Stimulated activated CD8-positive, alpha-beta memory T cell treated with anti-CD3 and anti-CD28 coated beads, Interleukin-2, amount 100 ng/mL, for 48 hours (primary cell): ENCODE measurements at regions not wholly inside any gene's neighbourhood (a gene's known extent, or its start where the extent isn't known, plus 50 kb on each side); places are given as distances from the start of the nearest gene placed in this dataset.
"Not testable (repeated sequence)": the region's sequence is repeated elsewhere in the genome, so short reads cannot be mapped to it uniquely, and the experiment has no call there.

Source experiments
- DNase-seq, 2 donors: peaks; one replicate each; pipeline ENCODE4 v3.0.0-alpha.2; 2020; ENCODE audit warnings: low read depth in 2 of 2

- no peak for DNase-seq
Measured at GRCh38 chr1:43042773-43043457, 84.2 kb upstream of the SLC2A1 start.

- no peak for DNase-seq
Measured at GRCh38 chr1:43042127-43042526, 83.5 kb upstream of the SLC2A1 start.

DNA sequence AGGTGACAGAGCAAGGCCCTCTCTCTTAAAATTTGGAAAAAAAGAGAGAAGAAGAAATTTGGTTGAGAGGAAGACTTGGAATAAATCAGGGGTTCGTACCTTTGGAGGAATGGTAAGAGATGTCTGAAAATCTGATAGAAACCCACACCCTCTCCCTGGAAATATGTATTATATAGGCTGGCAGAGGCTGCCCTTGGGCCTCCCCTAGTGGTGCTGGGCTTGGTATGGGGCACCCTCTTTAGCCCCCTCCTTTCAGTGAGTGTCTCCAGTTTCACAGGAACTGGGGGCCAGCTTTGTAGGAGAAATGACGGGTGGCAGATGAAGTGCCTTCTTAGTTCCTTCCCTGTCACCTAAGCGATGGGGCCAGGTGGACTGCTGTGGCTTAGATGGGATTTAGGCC lies 82.9 kb upstream of the SLC2A1 start:
- no peak for DNase-seq

- no peak for DNase-seq
Measured at GRCh38 chr1:43039228-43040055, 80.8 kb upstream of the SLC2A1 start.

DNA sequence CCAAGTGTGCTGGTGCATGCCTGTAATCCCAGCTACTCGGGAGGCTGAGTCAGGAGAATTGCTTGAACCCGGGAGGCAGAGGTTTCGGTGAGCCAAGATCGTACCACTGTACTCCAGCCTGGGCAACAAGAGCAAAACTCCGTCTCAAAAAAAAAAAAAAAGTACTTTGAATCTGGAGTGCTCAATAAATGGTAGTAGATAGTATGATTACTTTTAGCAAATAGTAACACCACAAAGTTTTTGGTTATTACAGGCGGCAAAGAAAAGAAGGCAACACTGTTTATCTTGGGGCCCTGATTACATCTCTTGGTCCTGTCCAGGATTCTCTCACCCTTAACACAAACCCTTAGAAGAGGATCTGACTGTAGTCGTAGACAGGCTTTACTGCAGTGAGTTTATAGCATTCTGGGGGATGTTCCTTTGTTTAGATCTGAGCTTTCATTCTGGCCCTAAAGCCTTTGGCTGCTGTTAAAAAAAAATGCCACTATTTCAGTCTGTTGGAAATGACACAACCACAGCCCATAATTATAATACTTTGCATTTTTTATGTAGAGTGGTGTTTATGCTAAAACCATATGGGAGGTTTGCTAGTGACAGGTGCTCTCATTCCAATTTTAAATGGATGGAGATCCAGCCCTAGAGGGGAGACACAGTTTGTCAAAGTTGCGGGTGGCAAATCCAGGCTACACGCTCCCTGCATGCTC lies 79.7 kb upstream of the SLC2A1 start:
- no peak for DNase-seq

- DNase-seq, result no peak
Measured at GRCh38 chr1:43037466-43037865, 78.8 kb upstream of the SLC2A1 start.

GRCh38 chr1:43036932-43037331 lies 78.3 kb upstream of the SLC2A1 start:
- DNase-seq, result no peak

GRCh38 chr1:43035821-43036741 lies 77.4 kb upstream of the SLC2A1 start:
- DNase-seq, result no peak

DNA sequence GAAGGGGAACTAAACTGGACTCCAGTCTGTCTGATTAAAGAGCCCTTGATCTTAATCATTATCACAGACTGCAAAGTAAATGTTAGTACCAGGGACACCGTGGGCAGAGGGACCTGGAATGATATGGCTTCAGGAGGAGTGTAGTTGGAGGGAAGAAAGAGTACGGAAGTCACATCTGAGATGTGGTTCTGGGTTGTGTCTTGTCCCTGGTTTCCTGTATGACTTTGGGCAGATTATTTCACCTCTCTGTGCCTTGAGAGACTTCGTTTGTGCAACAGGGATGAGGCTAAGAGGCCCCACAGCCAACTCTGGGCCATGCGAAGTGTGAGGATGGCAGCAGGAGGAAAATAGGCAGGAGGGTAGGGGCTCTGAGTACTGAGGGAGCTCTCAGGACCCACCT lies 76.1 kb upstream of the SLC2A1 start:
- no peak for DNase-seq

DNA sequence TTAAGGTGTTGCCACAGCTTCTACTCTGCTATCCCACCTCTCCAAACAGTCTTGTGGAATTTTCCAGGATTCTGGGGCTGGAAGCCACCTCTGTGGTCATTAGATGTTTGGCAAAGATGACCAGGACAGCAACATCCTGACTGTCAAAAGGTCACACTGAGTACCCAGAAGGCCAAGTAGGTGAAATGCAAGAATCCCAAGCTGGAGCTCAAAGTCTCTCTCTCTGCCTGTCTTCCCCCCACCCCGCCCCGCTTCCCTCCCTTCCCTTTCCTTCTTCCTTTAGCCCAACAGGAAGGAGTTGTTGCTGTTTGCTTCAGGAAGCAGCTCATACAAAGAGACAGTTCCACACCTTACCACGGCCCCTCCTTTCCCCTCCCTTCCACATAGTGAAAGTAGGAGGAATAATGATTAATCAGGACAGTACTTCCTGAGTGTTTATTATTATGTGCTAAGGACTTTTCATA lies 75.6 kb upstream of the SLC2A1 start:
- DNase-seq, result no peak

DNA sequence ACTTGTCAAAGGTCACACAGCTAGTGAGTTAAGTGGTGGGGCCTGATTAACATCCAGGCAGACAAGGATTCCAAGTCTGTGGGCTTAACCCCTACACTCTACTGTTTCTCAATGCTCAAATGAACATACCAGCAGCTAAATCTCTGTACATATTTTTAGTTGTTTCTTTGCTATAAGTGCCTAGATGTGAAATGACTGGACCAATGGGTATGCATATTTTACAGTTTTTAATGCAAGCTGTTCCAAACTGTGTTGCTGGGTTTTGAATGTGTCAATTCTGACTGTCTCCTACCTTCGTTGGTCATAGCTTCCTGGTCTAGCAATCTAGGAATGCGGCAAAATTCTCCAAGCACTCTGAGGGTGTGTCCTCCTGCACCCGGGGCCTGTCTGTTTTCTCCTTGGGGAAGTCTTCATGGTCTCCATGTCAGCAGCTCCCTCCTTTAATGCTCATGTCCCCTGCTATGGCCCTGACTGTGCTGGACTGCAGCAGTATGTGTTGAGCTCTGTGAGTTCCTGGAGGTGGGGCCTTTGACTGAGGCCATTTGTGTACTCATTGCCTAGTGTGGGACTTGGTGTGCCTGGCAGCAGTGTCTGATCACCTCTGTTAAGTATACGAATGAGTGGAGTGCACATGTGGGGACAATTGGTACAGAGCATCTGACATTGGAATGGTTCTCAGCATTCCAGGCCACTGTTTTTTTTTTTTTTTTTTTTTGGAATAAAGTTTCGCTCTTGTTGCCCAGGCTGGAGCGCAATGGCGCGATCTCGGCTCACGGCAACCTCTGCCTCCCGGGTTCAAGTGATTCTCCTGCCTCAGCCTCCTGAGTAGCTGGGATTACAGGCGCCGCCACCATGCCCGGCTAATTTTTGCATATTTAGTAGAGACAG lies 72.9 kb upstream of the SLC2A1 start:
- no peak for DNase-seq

DNA sequence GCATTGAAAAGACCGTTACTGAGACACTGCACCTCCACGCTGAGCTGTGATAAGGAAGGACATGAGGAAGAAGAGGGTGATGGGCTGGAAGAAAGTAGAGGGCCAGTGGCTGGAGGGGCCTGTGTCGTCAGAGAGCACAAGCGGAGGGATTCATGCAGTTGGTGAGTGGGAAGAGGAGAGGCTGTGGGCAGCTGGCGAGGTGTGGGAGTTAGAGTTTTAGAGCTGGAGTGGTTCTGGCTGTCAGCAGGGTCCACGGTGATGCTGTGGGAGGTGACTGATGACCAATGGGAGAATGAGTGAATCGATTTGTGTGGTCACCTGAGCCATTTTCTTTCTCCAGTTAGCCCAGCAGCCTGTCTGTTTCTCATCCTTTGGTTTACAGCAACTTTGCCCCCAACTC lies 66.2 kb upstream of the SLC2A1 start:
- no peak for DNase-seq

DNA sequence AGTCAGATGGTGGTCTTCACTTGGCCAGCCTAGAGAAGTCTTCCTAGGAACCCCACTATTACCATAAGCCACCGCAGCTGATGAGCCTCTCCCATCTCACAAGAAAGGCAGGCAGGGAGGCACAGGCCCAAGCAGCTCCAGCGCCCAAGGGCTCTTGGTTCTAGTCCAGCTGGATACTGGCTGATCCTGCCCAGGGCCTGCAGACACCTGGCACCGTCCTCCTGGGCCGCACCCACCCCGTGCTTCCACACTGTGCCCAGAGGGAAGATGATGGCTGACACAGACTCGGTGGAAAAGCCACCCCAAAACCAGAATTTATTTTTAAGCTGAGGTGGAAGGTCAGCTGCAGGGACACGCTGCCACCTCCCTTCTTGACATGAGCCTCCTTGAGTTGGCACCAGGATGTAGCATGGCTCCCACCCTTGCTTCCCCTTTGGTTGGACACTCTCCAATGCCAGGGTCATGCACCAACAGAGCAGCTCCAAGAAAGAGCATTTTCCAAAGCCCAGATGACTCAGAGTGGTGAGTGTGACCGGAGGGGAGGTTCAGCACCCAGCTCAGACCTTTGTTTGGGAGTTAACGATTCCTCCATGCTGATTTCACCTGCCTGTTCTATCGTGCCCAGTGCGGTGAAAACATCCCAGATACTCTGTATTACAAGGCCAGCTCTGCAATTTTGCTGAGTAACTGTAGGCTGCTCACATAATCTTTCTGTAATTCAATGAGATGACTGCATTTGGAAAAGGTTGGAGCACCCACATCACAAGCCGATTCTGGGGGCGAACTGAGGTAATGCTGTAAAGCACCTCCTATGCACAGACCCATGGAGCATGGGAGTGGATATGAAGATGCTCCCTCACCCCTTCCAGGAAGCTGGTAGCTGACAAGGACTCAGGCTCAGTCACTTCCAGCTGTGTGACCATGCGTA lies 63.1 kb upstream of the SLC2A1 start:
- no peak for DNase-seq

DNA sequence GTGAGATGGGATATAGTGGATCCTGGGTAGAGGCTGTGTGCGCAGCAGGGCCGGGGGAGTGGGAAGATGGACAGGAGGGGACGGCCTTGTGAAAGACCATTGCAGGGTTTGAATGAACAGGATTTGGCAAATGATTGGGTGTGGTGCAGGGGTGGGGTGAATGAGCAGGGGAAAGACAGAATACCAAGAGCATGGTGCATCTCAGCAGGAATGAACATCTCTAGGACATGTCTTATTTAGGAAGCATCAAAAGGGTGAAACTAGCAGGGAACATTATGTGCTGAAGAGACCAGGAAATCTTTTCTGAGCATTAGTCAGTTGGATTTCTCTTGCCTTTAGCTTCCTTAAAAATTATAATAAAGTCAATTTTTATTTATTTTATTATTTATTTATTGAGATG lies 60.6 kb upstream of the SLC2A1 start:
- DNase-seq, result no peak

DNA sequence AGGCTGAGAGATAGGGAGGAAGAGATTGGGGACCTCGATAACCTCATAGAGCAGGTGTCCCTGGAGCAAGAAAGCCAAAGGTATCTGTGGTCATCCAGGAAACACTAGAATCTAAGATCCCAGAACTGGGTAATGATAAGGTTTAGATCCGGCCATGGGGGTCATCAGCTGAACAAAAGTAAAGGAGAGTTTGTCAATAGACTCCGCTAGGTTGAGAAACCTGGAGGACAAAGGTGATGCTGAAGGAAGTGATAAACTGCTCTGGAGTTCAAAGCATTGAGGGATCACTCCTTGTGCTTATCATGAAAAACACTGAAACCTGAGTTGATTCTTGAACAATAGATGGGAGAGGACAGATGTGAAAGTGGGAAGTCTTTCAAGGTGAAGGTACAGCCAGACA lies 59.5 kb upstream of the SLC2A1 start:
- no peak for DNase-seq

DNA sequence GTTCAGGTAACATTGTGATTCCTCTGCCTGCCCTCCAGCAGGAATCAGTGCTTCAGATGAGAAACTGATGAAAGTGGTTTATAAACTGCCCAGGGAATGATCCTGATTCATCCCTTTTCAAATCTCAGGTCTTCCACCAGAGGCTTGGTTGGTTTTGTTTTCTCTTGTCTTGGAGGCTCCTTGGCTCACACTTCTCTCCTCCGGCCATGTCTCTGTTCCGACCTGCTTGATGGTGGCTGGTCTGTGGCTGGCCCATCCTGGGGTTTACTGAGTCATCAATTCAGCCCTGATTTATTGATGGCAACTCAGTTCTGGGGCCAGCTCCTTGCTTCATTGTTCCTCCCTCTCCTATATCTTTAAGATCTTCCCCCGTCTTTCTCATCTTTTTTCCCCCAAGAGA lies 56.6 kb upstream of the SLC2A1 start:
- DNase-seq, result no peak

DNA sequence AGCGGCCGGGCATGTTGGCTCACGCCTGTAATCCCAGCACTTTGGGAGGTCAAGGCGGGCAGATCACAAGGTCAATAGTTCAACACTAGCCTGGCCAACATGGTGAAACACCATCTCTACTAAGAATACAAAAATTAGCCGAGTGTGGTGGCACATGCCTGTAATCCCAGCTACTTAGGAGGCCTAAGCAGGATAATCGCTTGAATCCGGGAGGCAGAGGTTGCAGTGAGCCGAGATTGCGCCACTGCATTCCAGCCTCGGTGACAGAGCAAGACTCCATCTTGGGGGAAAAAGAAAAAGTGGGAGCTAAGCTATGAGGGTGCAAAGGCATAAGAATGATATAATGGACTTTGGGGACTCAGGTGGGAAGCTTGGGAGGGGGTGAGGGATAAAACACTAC lies 55.9 kb upstream of the SLC2A1 start:
- not testable (repeated sequence) for DNase-seq

DNA sequence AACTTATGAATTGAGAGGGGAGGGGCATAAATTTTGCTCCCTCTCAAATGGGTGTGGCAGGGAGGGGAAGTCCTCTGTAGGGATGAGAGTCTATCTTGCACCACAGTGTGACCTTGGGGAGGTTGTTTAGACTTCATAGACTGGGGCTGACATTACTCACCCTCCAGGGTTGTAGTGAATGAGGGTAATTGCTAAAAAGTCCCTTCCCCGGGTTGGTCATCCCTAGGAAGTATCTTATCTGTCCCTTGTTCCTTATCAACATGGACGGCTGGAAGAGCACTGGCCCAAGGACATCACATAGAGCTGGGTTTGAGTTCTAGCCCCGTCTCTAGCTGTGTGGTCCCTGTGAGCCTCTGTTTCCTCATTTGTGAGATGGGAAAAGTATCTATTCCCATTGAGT lies 52.4 kb upstream of the SLC2A1 start:
- no peak for DNase-seq

GRCh38 chr1:43009274-43009673 lies 50.6 kb upstream of the SLC2A1 start:
- DNase-seq, result no peak
